Endodermal cell (in vitro differentiated cells): ENCODE measurements at regions not wholly inside any gene's neighbourhood (a gene's known extent, or its start where the extent isn't known, plus 50 kb on each side); places are given as distances from the start of the nearest gene placed in this dataset.
"Not testable (repeated sequence)": the region's sequence is repeated elsewhere in the genome, so short reads cannot be mapped to it uniquely, and the experiment has no call there.

Source experiments
- DNase-seq: peaks from one replicate; pipeline ENCODE4 v3.0.0-alpha.2; 2017
- H3K27ac ChIP-seq: 2 replicates; pipeline ENCODE4 v1.5.1; 2013; ENCODE audit warnings: mild to moderate bottlenecking, low read depth, low read length, moderate library complexity
- H3K27me3 ChIP-seq: 2 replicates; pipeline ENCODE4 v1.6.1; 2013; ENCODE audit warnings: mild to moderate bottlenecking, low read length, moderate library complexity; ENCODE audit not compliant: insufficient read depth, control insufficient read depth, poor library complexity, severe bottlenecking
- H3K36me3 ChIP-seq: 2 replicates; pipeline ENCODE4 v1.7.0; 2013; ENCODE audit warnings: mild to moderate bottlenecking, low read length, moderate library complexity; ENCODE audit not compliant: control insufficient read depth, insufficient read depth
- H3K4me1 ChIP-seq: one replicate; pipeline ENCODE4 v1.7.0; 2013; ENCODE audit warnings: low read length; ENCODE audit not compliant: control insufficient read depth, insufficient read depth
- H3K4me3 ChIP-seq: 2 replicates; pipeline ENCODE4 v1.5.1; 2013; ENCODE audit warnings: mild to moderate bottlenecking, low read length, moderate library complexity
- H3K9ac ChIP-seq: 2 replicates; pipeline ENCODE4 v1.6.1; 2013; ENCODE audit warnings: mild to moderate bottlenecking, low read length, moderate library complexity; ENCODE audit not compliant: poor library complexity, severe bottlenecking; ENCODE audit errors: extremely low read depth
- H3K9me3 ChIP-seq: 2 replicates; pipeline ENCODE4 v1.6.1; 2013; ENCODE audit warnings: mild to moderate bottlenecking, low read length, moderate library complexity; ENCODE audit not compliant: control insufficient read depth
- H3K27ac Mint-ChIP-seq: 2 replicates; pipeline ENCODE4 v1.8.0; 2020; ENCODE audit warnings: mixed read lengths
- H3K27me3 Mint-ChIP-seq: 2 replicates; pipeline ENCODE4 v1.8.0; 2021; ENCODE audit warnings: mild to moderate bottlenecking, mixed read lengths; ENCODE audit not compliant: insufficient read depth
- H3K36me3 Mint-ChIP-seq: 2 replicates; pipeline ENCODE4 v1.8.0; 2020; ENCODE audit warnings: low read depth, mixed read lengths
- H3K4me1 Mint-ChIP-seq: 2 replicates; pipeline ENCODE4 v1.8.0; 2020; ENCODE audit warnings: mixed read lengths
- H3K4me3 Mint-ChIP-seq: 2 replicates; pipeline ENCODE4 v1.8.0; 2020; ENCODE audit warnings: mild to moderate bottlenecking, moderate library complexity, mixed read lengths
- H3K9me3 Mint-ChIP-seq: 2 replicates; pipeline ENCODE4 v1.8.0; 2020; ENCODE audit warnings: mild to moderate bottlenecking, mixed read lengths
- WGBS, 2 experiments: methylation state at CpG; one replicate each; pipeline versions ENCODE4 v1.1.5 to v1.1.7; 2013; ENCODE audit warnings: missing lambda C conversion rate in 2 of 2, mixed read lengths in 1 of 2; ENCODE audit not compliant: insufficient coverage in 1 of 2, insufficient read length in 1 of 2; 5-methylcytosine and 5-hydroxymethylcytosine counted together
- TF ChIP-seq, protein P1 (sequence below): fragments of 200-600 bp; sonication (generic); conservative IDR thresholded peaks from 2 replicates; pipeline ENCODE4 v1.5.0; 2021; ENCODE audit warnings: antibody characterized with exemption, mild to moderate bottlenecking

DNA sequence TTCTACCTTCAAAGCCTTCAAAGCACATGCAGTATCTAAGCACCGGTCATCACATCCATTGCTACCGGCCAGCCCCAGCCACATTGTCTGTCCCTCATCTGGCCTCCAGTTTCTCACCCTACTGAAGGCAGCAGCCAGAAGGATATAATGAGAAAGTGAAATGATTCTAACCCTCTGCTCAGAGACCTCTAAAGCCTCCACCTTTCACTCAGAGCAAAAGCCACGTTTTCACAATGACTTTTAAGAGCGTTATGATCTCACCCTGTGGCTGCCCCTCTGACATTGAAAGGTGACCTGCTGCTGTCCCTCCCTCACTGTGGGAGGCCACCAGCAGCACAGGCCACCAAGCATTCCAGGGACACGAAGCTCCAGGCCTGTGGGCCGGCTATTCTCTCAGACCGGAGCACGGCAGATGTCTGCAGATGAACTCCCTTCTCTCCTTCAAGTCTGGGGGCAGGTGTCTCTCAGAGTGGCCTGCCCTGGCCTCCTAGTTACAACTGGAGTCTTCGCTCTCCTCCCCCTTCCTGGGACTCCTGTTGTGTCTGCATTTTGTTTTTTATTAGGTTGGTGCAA is 94.9 kb upstream of the EEPD1 start:
- no peak overlapping the region for H3K27ac ChIP-seq
- H3K4me1 ChIP-seq = peaks cover 19% of the 10 kb centered on the region
- H3K4me1 Mint-ChIP-seq = peaks cover 26% of the 10 kb centered on the region
- peaks cover 1% of the 10 kb centered on the region for H3K9me3 Mint-ChIP-seq
- no peaks in the 10 kb centered on the region for H3K9me3 ChIP-seq
- no peaks in the 10 kb centered on the region for H3K36me3 Mint-ChIP-seq
- H3K27me3 ChIP-seq = no peaks in the 10 kb centered on the region
- peak; percentile 63 for DNase-seq
- 82 to 83% methylated on average over 7 to 9 of the region's 9 CpGs for WGBS, 2 experiments
- no peak overlapping the region for H3K4me3 ChIP-seq
- no peak overlapping the region for H3K4me3 Mint-ChIP-seq
- no peaks in the 10 kb centered on the region for H3K27me3 Mint-ChIP-seq
- no peak overlapping the region for H3K9ac ChIP-seq
- no peaks in the 10 kb centered on the region for H3K36me3 ChIP-seq
- H3K27ac Mint-ChIP-seq = no peak overlapping the region
- TF ChIP-seq, protein P1, sequence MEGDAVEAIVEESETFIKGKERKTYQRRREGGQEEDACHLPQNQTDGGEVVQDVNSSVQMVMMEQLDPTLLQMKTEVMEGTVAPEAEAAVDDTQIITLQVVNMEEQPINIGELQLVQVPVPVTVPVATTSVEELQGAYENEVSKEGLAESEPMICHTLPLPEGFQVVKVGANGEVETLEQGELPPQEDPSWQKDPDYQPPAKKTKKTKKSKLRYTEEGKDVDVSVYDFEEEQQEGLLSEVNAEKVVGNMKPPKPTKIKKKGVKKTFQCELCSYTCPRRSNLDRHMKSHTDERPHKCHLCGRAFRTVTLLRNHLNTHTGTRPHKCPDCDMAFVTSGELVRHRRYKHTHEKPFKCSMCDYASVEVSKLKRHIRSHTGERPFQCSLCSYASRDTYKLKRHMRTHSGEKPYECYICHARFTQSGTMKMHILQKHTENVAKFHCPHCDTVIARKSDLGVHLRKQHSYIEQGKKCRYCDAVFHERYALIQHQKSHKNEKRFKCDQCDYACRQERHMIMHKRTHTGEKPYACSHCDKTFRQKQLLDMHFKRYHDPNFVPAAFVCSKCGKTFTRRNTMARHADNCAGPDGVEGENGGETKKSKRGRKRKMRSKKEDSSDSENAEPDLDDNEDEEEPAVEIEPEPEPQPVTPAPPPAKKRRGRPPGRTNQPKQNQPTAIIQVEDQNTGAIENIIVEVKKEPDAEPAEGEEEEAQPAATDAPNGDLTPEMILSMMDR = no peak

DNA sequence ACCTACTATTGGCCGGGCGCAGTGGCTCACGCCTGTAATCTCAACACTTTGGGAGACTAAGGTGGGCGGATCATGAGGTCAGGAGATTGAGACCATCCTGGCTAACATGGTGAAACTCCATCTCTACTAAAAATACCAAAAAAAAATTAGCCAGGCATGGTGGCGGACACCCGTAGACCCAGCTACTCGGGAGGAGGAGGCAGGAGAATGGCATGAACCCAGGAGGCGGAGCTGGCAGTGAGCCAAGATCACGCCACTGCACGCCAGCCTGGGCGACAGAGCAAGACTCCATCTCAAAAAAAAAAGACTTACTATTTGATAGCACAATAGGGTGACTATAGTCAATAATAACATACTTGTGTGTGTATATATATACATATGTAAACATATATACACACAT is 92.7 kb upstream of the EEPD1 start:
- H3K4me3 Mint-ChIP-seq, H3K27me3 Mint-ChIP-seq, H3K36me3 ChIP-seq, H3K9me3 Mint-ChIP-seq, H3K27ac ChIP-seq, H3K9ac ChIP-seq, H3K36me3 Mint-ChIP-seq, DNase-seq, H3K27ac Mint-ChIP-seq, H3K9me3 ChIP-seq, H3K4me3 ChIP-seq, H3K27me3 ChIP-seq: not testable (repeated sequence)
- peaks cover 19% of the 10 kb centered on the region for H3K4me1 ChIP-seq
- H3K4me1 Mint-ChIP-seq = peaks cover 26% of the 10 kb centered on the region
- WGBS, 2 experiments = 97 to 100% methylated on average over 6 to 11 of the region's 11 CpGs

DNA sequence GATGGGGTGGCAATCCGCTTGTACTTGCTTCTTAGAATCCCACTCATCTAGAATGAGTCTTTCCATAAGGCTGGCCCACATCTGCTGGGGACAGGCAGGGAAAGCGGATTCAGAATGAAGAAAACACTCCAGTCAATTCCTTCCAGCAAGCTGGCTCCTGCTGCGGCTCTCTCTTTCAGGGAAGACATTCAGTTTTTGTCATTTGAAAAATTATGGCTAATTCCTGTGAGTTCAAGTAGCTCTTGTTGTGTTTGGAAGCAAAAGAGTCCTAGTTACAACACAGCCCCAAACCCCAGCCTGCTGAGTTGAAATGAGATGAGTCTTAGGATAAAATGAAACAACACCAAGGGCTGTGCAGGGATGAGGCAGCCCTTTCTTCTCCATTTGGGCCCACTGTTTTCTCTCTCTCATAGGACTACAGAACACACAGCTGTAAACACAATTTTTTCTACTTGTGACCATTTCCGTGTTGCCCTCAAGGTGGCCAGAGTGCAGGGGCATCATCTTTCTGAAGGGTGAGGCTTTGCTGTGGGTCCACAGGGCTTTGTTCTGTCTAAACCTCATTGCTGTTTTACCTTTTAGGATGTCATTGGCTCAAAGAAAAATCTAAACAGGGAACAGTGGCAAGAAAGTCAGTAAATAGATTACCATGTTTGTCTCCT is 90.8 kb upstream of the EEPD1 start:
- H3K36me3 ChIP-seq = no peaks in the 10 kb centered on the region
- no peak overlapping the region for H3K27ac ChIP-seq
- H3K9ac ChIP-seq = no peak overlapping the region
- peaks cover 21% of the 10 kb centered on the region for H3K4me1 Mint-ChIP-seq
- peaks cover 14% of the 10 kb centered on the region for H3K9me3 Mint-ChIP-seq
- H3K4me3 ChIP-seq = no peak overlapping the region
- TF ChIP-seq, protein P1 = peak; percentile 51
- no peaks in the 10 kb centered on the region for H3K9me3 ChIP-seq
- 73 to 90% methylated on average over 2 to 4 of the region's 4 CpGs for WGBS, 2 experiments
- no peaks in the 10 kb centered on the region for H3K27me3 Mint-ChIP-seq
- no peak overlapping the region for H3K4me3 Mint-ChIP-seq
- no peaks in the 10 kb centered on the region for H3K36me3 Mint-ChIP-seq
- no peak for DNase-seq
- peaks cover 19% of the 10 kb centered on the region for H3K4me1 ChIP-seq
- H3K27ac Mint-ChIP-seq = no peak overlapping the region
- no peaks in the 10 kb centered on the region for H3K27me3 ChIP-seq
